Ovary (tissue), 7 donors: ENCODE measurements at regions not wholly inside any gene's neighbourhood (a gene's known extent, or its start where the extent isn't known, plus 50 kb on each side); places are given as distances from the start of the nearest gene placed in this dataset.

Experiments used
- DNase-seq, 5 donors: peaks; one replicate each; pipeline ENCODE4 v3.0.0-alpha.2; 2019 to 2020
- H3K27ac ChIP-seq, 2 donors: fragments of 200-600 bp; one replicate each; pipeline versions ENCODE4 v1.5.1 to v1.8.0; 2019 to 2022
- H3K27me3 ChIP-seq: fragments of 200-600 bp; one replicate; pipeline ENCODE4 v1.8.0; 2022
- H3K36me3 ChIP-seq: fragments of 200-600 bp; sonication (generic); one replicate; pipeline ENCODE4 v1.5.1; 2019
- H3K4me1 ChIP-seq: one replicate; pipeline ENCODE4 v1.8.1; 2013; ENCODE audit warnings: mild to moderate bottlenecking, moderate library complexity; ENCODE audit not compliant: insufficient read depth
- H3K4me3 ChIP-seq: fragments of 200-600 bp; sonication (generic); one replicate; pipeline ENCODE4 v1.5.1; 2017
- H3K9me3 ChIP-seq, 2 donors: fragments of 200-600 bp in 1 of 2; sonication (generic) in 1 of 2; one replicate each; pipeline versions ENCODE4 v1.5.1 to v1.8.1; 2013 to 2019; ENCODE audit warnings: mild to moderate bottlenecking in 1 of 2, moderate library complexity in 1 of 2
- CTCF ChIP-seq, 3 donors: fragments of 450-650 bp in 2 of 3; fragments of 200-600 bp in 1 of 3; IDR thresholded peaks; one replicate each; pipeline versions ENCODE4 v1.5.1 to v1.8.0; 2016 to 2022; ENCODE audit warnings: antibody characterized with exemption in 3 of 3, mild to moderate bottlenecking in 1 of 3
- EP300 ChIP-seq: sonication (generic); formaldehyde crosslinking; IDR thresholded peaks from one replicate; pipeline ENCODE4 v1.6.1; 2017; ENCODE audit warnings: antibody characterized with exemption
- POLR2A ChIP-seq: fragments of 450-650 bp; IDR thresholded peaks from one replicate; pipeline ENCODE4 v1.6.1; 2017; ENCODE audit warnings: antibody characterized with exemption, mild to moderate bottlenecking, moderate library complexity
- WGBS, 3 donors: extraction: QIAGEN DNeasy Blood & Tissue Kit in 1 of 3; methylation state at CpG; one replicate each; pipeline versions ENCODE4 v1.1.5 to v1.1.7; 2013 to 2017; 5-methylcytosine and 5-hydroxymethylcytosine counted together
- intact Hi-C, 4 donors: fragments of 100-400 bp; cut with DNase I; formaldehyde crosslinking; loops; one replicate each; pipeline versions ENCODE4 v1.11.0 to v1.15.1; 2022 to 2023
- donor health status: DM: no; HTN: no; CAD: no; lungs with moderate emphysema.
- donor health status: DM: no; HTN: no; CAD: no.
- donor health status: Bipolar disorder and iron deficiency.
- donor health status: DM: no; HTN: no; CAD: no.
- donor health status: DM: yes; HTN: yes; CAD: no.

- H3K27me3 ChIP-seq: no peaks in the 10 kb centered on the region
- no peak overlapping the region for H3K27ac ChIP-seq
- H3K9me3 ChIP-seq: no peaks in the 10 kb centered on the region
- H3K4me3 ChIP-seq: no peak overlapping the region
- intact Hi-C loops: no loop called here
- H3K36me3 ChIP-seq: no peaks in the 10 kb centered on the region
- TF ChIP-seq POLR2A: no peak
- no peak for TF ChIP-seq CTCF (IDR thresholded peaks at IDR 0.05)
- TF ChIP-seq EP300: no peak
- 78 to 87% (median 83%) methylated on average over 6 of the region's 6 CpGs for WGBS, 3 donors
- H3K4me1 ChIP-seq: no peaks in the 10 kb centered on the region
- no peak for DNase-seq
Measured at GRCh38 chr3:181999314-181999713, 287.6 kb downstream of the SOX2 start.

- TF ChIP-seq EP300 (no peak), CTCF (IDR thresholded peaks at IDR 0.05) (no peak), POLR2A (no peak)
- WGBS, 3 donors: 48 to 54% (median 51%) methylated on average over 5 of the region's 5 CpGs
- no peak for DNase-seq
- no peaks in the 10 kb centered on the region for H3K9me3 ChIP-seq
- intact Hi-C loops: no loop called here
- no peak overlapping the region for H3K27ac ChIP-seq
- H3K4me3 ChIP-seq: no peak overlapping the region
- no peaks in the 10 kb centered on the region for H3K4me1 ChIP-seq
- no peaks in the 10 kb centered on the region for H3K36me3 ChIP-seq
- H3K27me3 ChIP-seq: no peaks in the 10 kb centered on the region
Measured at GRCh38 chr3:182000447-182000846, 288.7 kb downstream of the SOX2 start.

GRCh38 chr3:182005219-182005618 is 293.5 kb downstream of the SOX2 start:
- H3K4me1 ChIP-seq: no peaks in the 10 kb centered on the region

GRCh38 chr3:182005701-182006100 is 294.0 kb downstream of the SOX2 start:
- intact Hi-C loops: no loop called here

More at GRCh38 chr3:182005219-182005618, 293.5 kb downstream of the SOX2 start:
- TF ChIP-seq EP300: no peak
- TF ChIP-seq POLR2A: no peak
- no peak for TF ChIP-seq CTCF (IDR thresholded peaks at IDR 0.05)
- H3K9me3 ChIP-seq: no peaks in the 10 kb centered on the region
- WGBS, 3 donors: 89 to 91% (median 90%) methylated on average over 3 of the region's 3 CpGs
- H3K27ac ChIP-seq: no peak overlapping the region
- no peak overlapping the region for H3K4me3 ChIP-seq
- H3K36me3 ChIP-seq: no peaks in the 10 kb centered on the region
- intact Hi-C loops: no loop called here
- no peak for DNase-seq
- H3K27me3 ChIP-seq: no peaks in the 10 kb centered on the region

More at GRCh38 chr3:182005701-182006100, 294.0 kb downstream of the SOX2 start:
- no peak overlapping the region for H3K4me3 ChIP-seq
- TF ChIP-seq EP300 (no peak), CTCF (IDR thresholded peaks at IDR 0.05) (no peak), POLR2A (no peak)
- DNase-seq: no peak
- H3K9me3 ChIP-seq: no peaks in the 10 kb centered on the region
- H3K36me3 ChIP-seq: no peaks in the 10 kb centered on the region
- H3K27ac ChIP-seq: no peak overlapping the region
- H3K4me1 ChIP-seq: no peaks in the 10 kb centered on the region
- no peaks in the 10 kb centered on the region for H3K27me3 ChIP-seq
- 56 to 65% (median 58%) methylated on average over 5 of the region's 5 CpGs for WGBS, 3 donors
